ENCODE measurements at regions not wholly inside any gene's neighbourhood (a gene's known extent, or its start where the extent isn't known, plus 50 kb on each side); places are given as distances from the start of the nearest gene placed in this dataset.

DNA sequence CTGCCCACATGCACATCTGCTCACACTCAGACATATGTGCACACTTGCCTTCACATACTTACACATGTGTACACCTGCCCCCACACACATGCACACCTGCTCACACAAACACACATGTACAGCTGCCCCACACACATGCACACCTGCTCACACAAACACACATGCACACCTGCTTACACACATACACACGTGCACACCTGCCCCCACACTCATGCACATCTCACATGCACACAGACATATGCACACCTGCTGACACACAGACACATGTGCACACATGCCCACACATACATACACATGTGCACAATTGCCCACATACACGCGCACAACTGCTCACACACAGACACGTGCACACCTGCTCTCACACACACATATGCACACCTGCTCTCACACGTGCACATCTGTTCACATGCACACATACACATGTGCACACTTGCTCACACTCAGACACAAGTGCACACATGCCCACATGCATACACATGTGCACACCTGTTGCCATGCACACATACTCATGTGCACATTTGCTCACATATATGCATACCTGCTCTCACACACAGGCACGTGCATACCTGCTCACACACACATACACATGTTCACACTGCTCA, 147.8 kb upstream of the FOXD4L5 start (continued):
- TF ChIP-seq FOXJ3 (CRISPR knock-in tag; IDR thresholded peaks at IDR 0.05) (no peak), NFIC (IDR thresholded peaks at IDR 0.05; ENCODE audit: borderline replicate concordance) (no peak)

DNA sequence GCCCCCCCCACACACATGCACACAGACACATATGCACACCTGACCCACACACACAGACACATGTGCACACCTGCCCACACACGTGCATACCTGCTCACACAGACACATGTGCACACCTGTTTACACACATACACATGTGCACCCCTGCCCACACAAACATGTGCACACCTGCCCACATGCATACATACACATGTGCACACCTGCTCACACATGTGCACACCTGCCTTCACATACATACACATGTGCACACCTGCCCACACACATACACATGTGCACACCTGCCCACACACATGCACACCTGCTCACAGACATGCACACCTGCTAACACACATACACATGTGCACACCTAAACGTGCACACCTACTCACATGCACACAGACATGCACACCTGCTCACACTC, 147.0 kb upstream of the FOXD4L5 start:
- no peak for DNase-seq
- WGBS (ENCODE audit: low lambda C conversion rate), result 6% methylated on average over 2 of the region's 2 CpGs
- Histone ChIP-seq H2AFZ (ENCODE audit: low read depth) (no peak overlapping the region), H3K9ac (no peak overlapping the region), H3F3A (replicated peaks; ENCODE audit: insufficient read depth) (peaks cover 8% of the 10 kb centered on the region), H3K9me2 (no peaks in the 10 kb centered on the region), H3K27ac (ENCODE audit: low read depth in 2 of 2, low read length in 1 of 2) (no peak overlapping the region), H3K9me3 (no peaks in the 10 kb centered on the region), H3K4me3 (ENCODE audit: low read depth in 2 of 2, low read length in 1 of 2) (no peak overlapping the region), H3K79me2 (ENCODE audit: insufficient read depth) (no peaks in the 10 kb centered on the region), H4K20me1 (ENCODE audit: insufficient read depth) (no peaks in the 10 kb centered on the region), H3K27me3 (ENCODE audit: insufficient read depth) (no peaks in the 10 kb centered on the region), H3K4me2 (no peak overlapping the region), H3K36me3 (replicated peaks in 1 of 2; ENCODE audit: control insufficient read depth in 1 of 2, insufficient read depth in 2 of 2, low read length in 1 of 2) (no peaks in the 10 kb centered on the region), H3K4me1 (ENCODE audit: control insufficient read depth in 1 of 2, insufficient read depth in 2 of 2, low read depth in 1 of 2, low read length in 1 of 2) (no peaks in the 10 kb centered on the region)
- POLR2A ChIA-PET, result no interaction called here
- CTCF ChIA-PET, result no interaction called here
- no peak for TF ChIP-seq CHD2 (IDR thresholded peaks at IDR 0.05; ENCODE audit: low read length, partially characterized antibody)
- TF ChIP-seq TEAD4 (IDR thresholded peaks at IDR 0.05; ENCODE audit: borderline replicate concordance, insufficient read depth), result no peak
- TF ChIP-seq, protein P1, sequence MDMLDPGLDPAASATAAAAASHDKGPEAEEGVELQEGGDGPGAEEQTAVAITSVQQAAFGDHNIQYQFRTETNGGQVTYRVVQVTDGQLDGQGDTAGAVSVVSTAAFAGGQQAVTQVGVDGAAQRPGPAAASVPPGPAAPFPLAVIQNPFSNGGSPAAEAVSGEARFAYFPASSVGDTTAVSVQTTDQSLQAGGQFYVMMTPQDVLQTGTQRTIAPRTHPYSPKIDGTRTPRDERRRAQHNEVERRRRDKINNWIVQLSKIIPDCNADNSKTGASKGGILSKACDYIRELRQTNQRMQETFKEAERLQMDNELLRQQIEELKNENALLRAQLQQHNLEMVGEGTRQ (IDR thresholded peaks at IDR 0.05; ENCODE audit: borderline replicate concordance, low read depth, low read length), result no peak
- no peak for TF ChIP-seq POLR2AphosphoS5 (IDR thresholded peaks at IDR 0.05; ENCODE audit: low read depth, low read length)
- TF ChIP-seq MEF2A (IDR thresholded peaks at IDR 0.05; ENCODE audit: borderline replicate concordance, low read depth), result no peak
- TF ChIP-seq SIN3A (IDR thresholded peaks at IDR 0.05; ENCODE audit: borderline replicate concordance, low read depth, low read length), result no peak
- TF ChIP-seq RXRA (IDR thresholded peaks at IDR 0.05; ENCODE audit: borderline replicate concordance, low read depth), result no peak
- no peak for TF ChIP-seq MXI1 (IDR thresholded peaks at IDR 0.05; ENCODE audit: low read depth, low read length)
- TF ChIP-seq GATA2 (CRISPR knock-in tag; IDR thresholded peaks at IDR 0.05), result no peak
- no peak for TF ChIP-seq FOSL2 (IDR thresholded peaks at IDR 0.05; ENCODE audit: borderline replicate concordance, low read depth)
- no peak for TF ChIP-seq TAF1 (IDR thresholded peaks at IDR 0.05; ENCODE audit: borderline replicate concordance, low read depth, low read length)
- TF ChIP-seq USF1 (IDR thresholded peaks at IDR 0.05; ENCODE audit: borderline replicate concordance, low read depth), result no peak
- TF ChIP-seq, protein P2, sequence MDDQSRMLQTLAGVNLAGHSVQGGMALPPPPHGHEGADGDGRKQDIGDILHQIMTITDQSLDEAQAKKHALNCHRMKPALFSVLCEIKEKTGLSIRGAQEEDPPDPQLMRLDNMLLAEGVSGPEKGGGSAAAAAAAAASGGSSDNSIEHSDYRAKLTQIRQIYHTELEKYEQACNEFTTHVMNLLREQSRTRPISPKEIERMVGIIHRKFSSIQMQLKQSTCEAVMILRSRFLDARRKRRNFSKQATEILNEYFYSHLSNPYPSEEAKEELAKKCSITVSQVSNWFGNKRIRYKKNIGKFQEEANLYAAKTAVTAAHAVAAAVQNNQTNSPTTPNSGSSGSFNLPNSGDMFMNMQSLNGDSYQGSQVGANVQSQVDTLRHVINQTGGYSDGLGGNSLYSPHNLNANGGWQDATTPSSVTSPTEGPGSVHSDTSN (IDR thresholded peaks at IDR 0.05), result no peak
- TF ChIP-seq CTCF (IDR thresholded peaks at IDR 0.05), result no peak
- TF ChIP-seq GABPA (IDR thresholded peaks at IDR 0.05; ENCODE audit: low read depth), result no peak
- TF ChIP-seq ZBTB33 (IDR thresholded peaks at IDR 0.05; ENCODE audit: borderline replicate concordance, low read depth), result no peak
- TF ChIP-seq NRF1 (IDR thresholded peaks at IDR 0.05; ENCODE audit: low read depth, low read length), result no peak
- TF ChIP-seq EZH2phosphoT487 (IDR thresholded peaks at IDR 0.05; ENCODE audit: borderline replicate concordance, low read depth), result no peak

Measured in SK-N-SH (cell line).